Activated T-cell treated with anti-CD3 and anti-CD28 coated beads for 1 hour (primary cell): ENCODE measurements at regions not wholly inside any gene's neighbourhood (a gene's known extent, or its start where the extent isn't known, plus 50 kb on each side); places are given as distances from the start of the nearest gene placed in this dataset.
"Not testable (repeated sequence)": the region's sequence is repeated elsewhere in the genome, so short reads cannot be mapped to it uniquely, and the experiment has no call there.

ENCODE experiments used
- DNase-seq: peaks from one replicate; pipeline ENCODE4 v3.0.0-alpha.2; 2020; ENCODE audit warnings: low read depth

- DNase-seq, result not testable (repeated sequence)
These were observed 54.1 kb upstream of the NBPF9 start for GRCh38 chr1:149157409-149157808.

GRCh38 chr1:149158308-149158707 lies 55.0 kb upstream of the NBPF9 start:
- DNase-seq, result not testable (repeated sequence)

GRCh38 chr1:149163063-149163444 lies 59.7 kb upstream of the NBPF9 start:
- not testable (repeated sequence) for DNase-seq

GRCh38 chr1:149174765-149175164 lies 71.4 kb upstream of the NBPF9 start:
- DNase-seq, result not testable (repeated sequence)

GRCh38 chr1:149175812-149176211 lies 72.5 kb upstream of the NBPF9 start:
- DNase-seq, result not testable (repeated sequence)

GRCh38 chr1:149176453-149177316 lies 73.3 kb upstream of the NBPF9 start:
- DNase-seq, result peak; percentile 52

- DNase-seq, result not testable (repeated sequence)
These were observed 87.4 kb upstream of the NBPF9 start for GRCh38 chr1:149190742-149191141.

- DNase-seq, result not testable (repeated sequence)
These were observed 93.3 kb upstream of the NBPF9 start for GRCh38 chr1:149196651-149197050.

GRCh38 chr1:149200567-149200966 lies 97.2 kb upstream of the NBPF9 start:
- not testable (repeated sequence) for DNase-seq

GRCh38 chr1:149202283-149202682 lies 98.9 kb upstream of the NBPF9 start:
- DNase-seq, result not testable (repeated sequence)

- DNase-seq, result not testable (repeated sequence)
These were observed 101.0 kb upstream of the NBPF9 start for GRCh38 chr1:149204396-149204795.

GRCh38 chr1:149208836-149209235 lies 105.5 kb upstream of the NBPF9 start:
- not testable (repeated sequence) for DNase-seq

GRCh38 chr1:149211757-149212420 lies 108.5 kb upstream of the NBPF9 start:
- DNase-seq, result not testable (repeated sequence)

GRCh38 chr1:149212946-149213345 lies 109.6 kb upstream of the NBPF9 start:
- not testable (repeated sequence) for DNase-seq

GRCh38 chr1:149213673-149214072 lies 110.3 kb upstream of the NBPF9 start:
- not testable (repeated sequence) for DNase-seq

- not testable (repeated sequence) for DNase-seq
These were observed 115.0 kb upstream of the NBPF9 start for GRCh38 chr1:149218080-149218988.

- not testable (repeated sequence) for DNase-seq
These were observed 116.2 kb upstream of the NBPF9 start for GRCh38 chr1:149219539-149219938.

- not testable (repeated sequence) for DNase-seq
These were observed 117.2 kb upstream of the NBPF9 start for GRCh38 chr1:149220463-149221074.

GRCh38 chr1:149227933-149228665 lies 124.7 kb upstream of the NBPF9 start:
- DNase-seq, result not testable (repeated sequence)

GRCh38 chr1:149228672-149229585 lies 125.6 kb upstream of the NBPF9 start:
- not testable (repeated sequence) for DNase-seq
